HepG2 (cell line): ENCODE measurements at regions not wholly inside any gene's neighbourhood (a gene's known extent, or its start where the extent isn't known, plus 50 kb on each side); places are given as distances from the start of the nearest gene placed in this dataset.

ENCODE experiments used
- ATF2 ChIP-seq: sonication (generic); formaldehyde crosslinking; IDR thresholded peaks from 2 replicates; pipeline ENCODE4 v1.4.0; 2020; ENCODE audit warnings: missing genetic modification reagents
- KMT2B ChIP-seq: IDR thresholded peaks from 2 replicates; pipeline ENCODE4 v1.6.1; 2016; ENCODE audit warnings: missing genetic modification reagents, missing compliant biosample characterization
- RBFOX2 ChIP-seq: fragments of 200-400 bp; formaldehyde crosslinking; IDR thresholded peaks from 2 replicates; pipeline ENCODE4 v1.6.1; 2017; ENCODE audit warnings: low read depth, mild to moderate bottlenecking, low read length
- SETDB1 ChIP-seq: sonication (generic); formaldehyde crosslinking; IDR thresholded peaks from 2 replicates; pipeline ENCODE4 v1.5.1; 2020; ENCODE audit warnings: missing genetic modification reagents, mild to moderate bottlenecking, borderline replicate concordance
- TCF7L2 ChIP-seq: IDR thresholded peaks from 2 replicates; pipeline ENCODE4 v1.6.1; 2011; ENCODE audit warnings: mild to moderate bottlenecking, low read depth, low read length, moderate library complexity
- TEF ChIP-seq: sonication (generic); formaldehyde crosslinking; IDR thresholded peaks from 2 replicates; pipeline ENCODE4 v1.5.0; 2020; ENCODE audit warnings: missing genetic modification reagents
- YY1 ChIP-seq: IDR thresholded peaks from 2 replicates; pipeline ENCODE4 v1.6.1; 2011; ENCODE audit warnings: low read length, low read depth, moderate library complexity, mild to moderate bottlenecking; ENCODE audit not compliant: insufficient read depth, insufficient replicate concordance
- ZBTB20 ChIP-seq: sonication (generic); formaldehyde crosslinking; IDR thresholded peaks from 2 replicates; pipeline ENCODE4 v1.8.1; 2023; ENCODE audit warnings: missing genetic modification reagents, low read depth, mild to moderate bottlenecking, borderline replicate concordance
- ZBTB25 ChIP-seq: IDR thresholded peaks from 2 replicates; pipeline ENCODE4 v1.6.1; 2018; ENCODE audit warnings: missing genetic modification reagents
- ZNF281 ChIP-seq: sonication (generic); formaldehyde crosslinking; IDR thresholded peaks from 2 replicates; pipeline ENCODE4 v1.4.0; 2020; ENCODE audit warnings: missing genetic modification reagents, borderline replicate concordance
- ZNF468 ChIP-seq: sonication (generic); formaldehyde crosslinking; IDR thresholded peaks from 2 replicates; pipeline ENCODE4 v1.8.0; 2022; ENCODE audit warnings: mild to moderate bottlenecking, moderate library complexity, missing genetic modification reagents
- ZNF776 ChIP-seq: sonication (generic); formaldehyde crosslinking; IDR thresholded peaks from 2 replicates; pipeline ENCODE4 v1.4.0; 2020; ENCODE audit warnings: mild to moderate bottlenecking, missing genetic modification reagents
- ZNF782 ChIP-seq: sonication (generic); formaldehyde crosslinking; IDR thresholded peaks from 2 replicates; pipeline ENCODE4 v1.4.0; 2020; ENCODE audit warnings: missing genetic modification reagents, mild to moderate bottlenecking, borderline replicate concordance

GRCh38 chr2:9763356-9764152, 79.7 kb upstream of the TAF1B start:
- TF ChIP-seq TEF (CRISPR knock-in tag) (no peak), ZBTB25 (CRISPR knock-in tag) (no peak), TCF7L2 (no peak), ZNF281 (CRISPR knock-in tag) (no peak), SETDB1 (CRISPR knock-in tag) (no peak), ZNF468 (CRISPR knock-in tag) (no peak), KMT2B (CRISPR knock-in tag) (no peak), ATF2 (no peak), ZBTB20 (CRISPR knock-in tag) (no peak), ZNF776 (CRISPR knock-in tag) (no peak), RBFOX2 (no peak), ZNF782 (no peak), YY1 (no peak)
